GM18505 (cell line): ENCODE measurements at regions not wholly inside any gene's neighbourhood (a gene's known extent, or its start where the extent isn't known, plus 50 kb on each side); places are given as distances from the start of the nearest gene placed in this dataset.

Experiments
- ATAC-seq: cut with Tn5 transposase; IDR thresholded peaks from one replicate; pipeline ENCODE4 v1.9.1; 2021; ENCODE audit not compliant: unreplicated experiment
- POLR2A ChIP-seq: IDR thresholded peaks from 4 replicates; pipeline ENCODE4 v1.6.1; 2011; ENCODE audit warnings: borderline replicate concordance; ENCODE audit not compliant: insufficient read depth, insufficient read length; ENCODE audit errors: extremely low read depth

- no peak for TF ChIP-seq POLR2A
- no peak for ATAC-seq
These were observed 54.4 kb upstream of the SLC6A11 start for GRCh38 chr3:10761583-10761982.

- no peak for ATAC-seq
- no peak for TF ChIP-seq POLR2A
These were observed 53.9 kb upstream of the SLC6A11 start for GRCh38 chr3:10762116-10762515.

GRCh38 chr3:10762611-10763247 is 53.3 kb upstream of the SLC6A11 start:
- no peak for ATAC-seq
- TF ChIP-seq POLR2A, result no peak

- TF ChIP-seq POLR2A, result no peak
- no peak for ATAC-seq
These were observed 52.8 kb upstream of the SLC6A11 start for GRCh38 chr3:10763248-10763620.

GRCh38 chr3:10763817-10764258 is 52.2 kb upstream of the SLC6A11 start:
- no peak for TF ChIP-seq POLR2A
- no peak for ATAC-seq

GRCh38 chr3:10764259-10765051 is 51.6 kb upstream of the SLC6A11 start:
- TF ChIP-seq POLR2A, result no peak
- no peak for ATAC-seq

GRCh38 chr3:10766049-10766705 is 49.9 kb upstream of the SLC6A11 start:
- TF ChIP-seq POLR2A, result no peak
- no peak for ATAC-seq
